Activated T-helper 1 cell treated with Interleukin-2 at 50 U/mL for 16 hours (primary cell): ENCODE measurements at regions not wholly inside any gene's neighbourhood (a gene's known extent, or its start where the extent isn't known, plus 50 kb on each side); places are given as distances from the start of the nearest gene placed in this dataset.
"Not testable (repeated sequence)": the region's sequence is repeated elsewhere in the genome, so short reads cannot be mapped to it uniquely, and the experiment has no call there.

Experiments used
- DNase-seq: peaks from one replicate; pipeline ENCODE4 v3.0.0-alpha.2; 2020; ENCODE audit warnings: low read depth

- not testable (repeated sequence) for DNase-seq
These were observed 553.8 kb downstream of the ADGRL2 start for GRCh38 chr1:82354546-82354945.

- DNase-seq = no peak
These were observed 547.8 kb downstream of the ADGRL2 start for GRCh38 chr1:82348487-82348886.

- no peak for DNase-seq
These were observed 545.4 kb downstream of the ADGRL2 start for GRCh38 chr1:82346141-82346540.

- DNase-seq = no peak
These were observed 542.6 kb downstream of the ADGRL2 start for GRCh38 chr1:82343381-82343780.

GRCh38 chr1:82337635-82338034, 536.9 kb downstream of the ADGRL2 start:
- DNase-seq = no peak

GRCh38 chr1:82330330-82330729, 529.6 kb downstream of the ADGRL2 start:
- DNase-seq = no peak

- no peak for DNase-seq
These were observed 528.5 kb downstream of the ADGRL2 start for GRCh38 chr1:82329226-82329625.

GRCh38 chr1:82323144-82323841, 522.6 kb downstream of the ADGRL2 start:
- no peak for DNase-seq

GRCh38 chr1:82321794-82322193, 521.1 kb downstream of the ADGRL2 start:
- no peak for DNase-seq

GRCh38 chr1:82319546-82319945, 518.8 kb downstream of the ADGRL2 start:
- DNase-seq = no peak

- DNase-seq = no peak
These were observed 518.2 kb downstream of the ADGRL2 start for GRCh38 chr1:82318921-82319320.

GRCh38 chr1:82318265-82318664, 517.5 kb downstream of the ADGRL2 start:
- DNase-seq = no peak

GRCh38 chr1:82317671-82318070, 516.9 kb downstream of the ADGRL2 start:
- DNase-seq = no peak

GRCh38 chr1:82299656-82300055, 498.9 kb downstream of the ADGRL2 start:
- no peak for DNase-seq

GRCh38 chr1:82299056-82299455, 498.3 kb downstream of the ADGRL2 start:
- DNase-seq = no peak

- no peak for DNase-seq
These were observed 496.6 kb downstream of the ADGRL2 start for GRCh38 chr1:82297139-82297896.

- no peak for DNase-seq
These were observed 486.8 kb downstream of the ADGRL2 start for GRCh38 chr1:82287556-82287955.

- no peak for DNase-seq
These were observed 483.5 kb downstream of the ADGRL2 start for GRCh38 chr1:82284213-82284612.

GRCh38 chr1:82279241-82279640, 478.5 kb downstream of the ADGRL2 start:
- DNase-seq = no peak

GRCh38 chr1:82273816-82274215, 473.1 kb downstream of the ADGRL2 start:
- DNase-seq = no peak

GRCh38 chr1:82269431-82269830, 468.7 kb downstream of the ADGRL2 start:
- no peak for DNase-seq

- DNase-seq = no peak
These were observed 468.1 kb downstream of the ADGRL2 start for GRCh38 chr1:82268826-82269225.

- DNase-seq = no peak
These were observed 465.6 kb downstream of the ADGRL2 start for GRCh38 chr1:82266351-82266750.

- DNase-seq = no peak
These were observed 464.7 kb downstream of the ADGRL2 start for GRCh38 chr1:82265436-82265835.
